ENCODE measurements at regions not wholly inside any gene's neighbourhood (a gene's known extent, or its start where the extent isn't known, plus 50 kb on each side); places are given as distances from the start of the nearest gene placed in this dataset.

DNA sequence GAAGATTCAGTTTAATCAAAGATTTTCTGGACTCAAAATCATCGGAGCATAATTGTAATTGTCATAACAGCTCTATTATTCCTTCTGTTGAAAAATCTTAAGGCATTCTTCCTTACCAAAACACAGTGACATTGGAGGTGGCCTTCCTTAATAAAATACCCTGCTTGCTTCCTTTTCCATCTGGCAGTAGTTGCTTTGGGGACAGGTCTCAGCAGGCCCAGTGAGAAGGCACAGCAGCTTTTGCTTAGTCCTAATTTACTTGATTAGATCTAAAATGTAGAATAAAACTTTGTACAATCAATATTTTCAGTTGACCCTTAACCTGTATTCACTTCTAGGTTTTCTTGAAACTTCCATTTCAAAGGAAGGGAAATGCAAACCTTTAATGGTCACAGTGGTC is 471.6 kb downstream of the PCDH20 start:
- TF ChIP-seq, protein P1, sequence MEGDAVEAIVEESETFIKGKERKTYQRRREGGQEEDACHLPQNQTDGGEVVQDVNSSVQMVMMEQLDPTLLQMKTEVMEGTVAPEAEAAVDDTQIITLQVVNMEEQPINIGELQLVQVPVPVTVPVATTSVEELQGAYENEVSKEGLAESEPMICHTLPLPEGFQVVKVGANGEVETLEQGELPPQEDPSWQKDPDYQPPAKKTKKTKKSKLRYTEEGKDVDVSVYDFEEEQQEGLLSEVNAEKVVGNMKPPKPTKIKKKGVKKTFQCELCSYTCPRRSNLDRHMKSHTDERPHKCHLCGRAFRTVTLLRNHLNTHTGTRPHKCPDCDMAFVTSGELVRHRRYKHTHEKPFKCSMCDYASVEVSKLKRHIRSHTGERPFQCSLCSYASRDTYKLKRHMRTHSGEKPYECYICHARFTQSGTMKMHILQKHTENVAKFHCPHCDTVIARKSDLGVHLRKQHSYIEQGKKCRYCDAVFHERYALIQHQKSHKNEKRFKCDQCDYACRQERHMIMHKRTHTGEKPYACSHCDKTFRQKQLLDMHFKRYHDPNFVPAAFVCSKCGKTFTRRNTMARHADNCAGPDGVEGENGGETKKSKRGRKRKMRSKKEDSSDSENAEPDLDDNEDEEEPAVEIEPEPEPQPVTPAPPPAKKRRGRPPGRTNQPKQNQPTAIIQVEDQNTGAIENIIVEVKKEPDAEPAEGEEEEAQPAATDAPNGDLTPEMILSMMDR (IDR thresholded peaks at IDR 0.05) = no peak
- no peak for TF ChIP-seq POLR2A (IDR thresholded peaks at IDR 0.05)
- no peak for TF ChIP-seq EP300 (IDR thresholded peaks at IDR 0.05)

Measured in tibial nerve (tissue), 4 donors.